TTC549 (cell line): ENCODE measurements at regions not wholly inside any gene's neighbourhood (a gene's known extent, or its start where the extent isn't known, plus 50 kb on each side); places are given as distances from the start of the nearest gene placed in this dataset.
"Not testable (repeated sequence)": the region's sequence is repeated elsewhere in the genome, so short reads cannot be mapped to it uniquely, and the experiment has no call there.

Source experiments
- FAIRE-seq: peaks from 2 replicates; lab custom pipeline; 2012; peaks lifted over from hg19 to GRCh38; lab: Jason Lieb, UNC

GRCh38 chr5:125092138-125092537, 345.7 kb upstream of the ZNF608 start:
- FAIRE-seq, result not testable (repeated sequence)

GRCh38 chr5:125093776-125094175, 347.3 kb upstream of the ZNF608 start:
- no peak for FAIRE-seq

- no peak for FAIRE-seq
Measured at GRCh38 chr5:125100342-125100741, 353.9 kb upstream of the ZNF608 start.

GRCh38 chr5:125100951-125101350, 354.5 kb upstream of the ZNF608 start:
- no peak for FAIRE-seq

GRCh38 chr5:125103459-125103858, 357.0 kb upstream of the ZNF608 start:
- FAIRE-seq, result no peak

GRCh38 chr5:125106271-125106670, 359.8 kb upstream of the ZNF608 start:
- no peak for FAIRE-seq

- FAIRE-seq, result no peak
Measured at GRCh38 chr5:125106881-125107280, 360.4 kb upstream of the ZNF608 start.

- no peak for FAIRE-seq
Measured at GRCh38 chr5:125109293-125109692, 362.9 kb upstream of the ZNF608 start.

GRCh38 chr5:125109816-125110215, 363.4 kb upstream of the ZNF608 start:
- no peak for FAIRE-seq

GRCh38 chr5:125112196-125112595, 365.8 kb upstream of the ZNF608 start:
- FAIRE-seq, result no peak

- no peak for FAIRE-seq
Measured at GRCh38 chr5:125113328-125113727, 366.9 kb upstream of the ZNF608 start.

- no peak for FAIRE-seq
Measured at GRCh38 chr5:125115195-125115525, 368.7 kb upstream of the ZNF608 start.

- no peak for FAIRE-seq
Measured at GRCh38 chr5:125117566-125117965, 371.1 kb upstream of the ZNF608 start.

- FAIRE-seq, result no peak
Measured at GRCh38 chr5:125120012-125120411, 373.6 kb upstream of the ZNF608 start.

- FAIRE-seq, result no peak
Measured at GRCh38 chr5:125125031-125125823, 378.8 kb upstream of the ZNF608 start.

- FAIRE-seq, result no peak
Measured at GRCh38 chr5:125126050-125126449, 379.6 kb upstream of the ZNF608 start.

GRCh38 chr5:125129151-125129806, 382.8 kb upstream of the ZNF608 start:
- no peak for FAIRE-seq

GRCh38 chr5:125130591-125130990, 384.2 kb upstream of the ZNF608 start:
- no peak for FAIRE-seq

GRCh38 chr5:125134216-125135081, 388.0 kb upstream of the ZNF608 start:
- FAIRE-seq, result no peak

- no peak for FAIRE-seq
Measured at GRCh38 chr5:125137535-125137934, 391.1 kb upstream of the ZNF608 start.

- FAIRE-seq, result no peak
Measured at GRCh38 chr5:125138266-125138665, 391.8 kb upstream of the ZNF608 start.

GRCh38 chr5:125139590-125139989, 393.2 kb upstream of the ZNF608 start:
- no peak for FAIRE-seq

GRCh38 chr5:125140220-125140619, 393.8 kb upstream of the ZNF608 start:
- no peak for FAIRE-seq
